ENCODE measurements at regions not wholly inside any gene's neighbourhood (a gene's known extent, or its start where the extent isn't known, plus 50 kb on each side); places are given as distances from the start of the nearest gene placed in this dataset.

DNA sequence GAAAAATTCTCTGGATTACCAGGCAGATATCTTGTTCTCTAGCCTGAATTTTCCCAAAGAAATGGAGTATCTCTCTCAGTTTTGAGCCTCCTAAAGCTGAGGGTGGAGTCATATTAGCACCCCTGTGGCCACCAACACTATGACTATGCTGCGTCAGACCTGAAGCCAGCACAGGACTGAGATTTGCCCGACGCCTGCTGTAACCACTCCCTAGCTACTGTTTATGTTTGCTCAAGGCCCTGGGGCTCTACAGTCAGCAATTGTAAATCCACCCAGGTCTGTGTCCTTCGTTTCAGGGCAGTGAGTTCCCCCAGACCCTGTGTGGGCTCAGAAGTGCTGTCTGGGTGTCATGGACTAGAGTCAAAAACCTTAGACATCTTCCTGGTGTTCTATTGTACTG lies 61.4 kb downstream of the ZXDA start:
- DNase-seq: no peak

DNA sequence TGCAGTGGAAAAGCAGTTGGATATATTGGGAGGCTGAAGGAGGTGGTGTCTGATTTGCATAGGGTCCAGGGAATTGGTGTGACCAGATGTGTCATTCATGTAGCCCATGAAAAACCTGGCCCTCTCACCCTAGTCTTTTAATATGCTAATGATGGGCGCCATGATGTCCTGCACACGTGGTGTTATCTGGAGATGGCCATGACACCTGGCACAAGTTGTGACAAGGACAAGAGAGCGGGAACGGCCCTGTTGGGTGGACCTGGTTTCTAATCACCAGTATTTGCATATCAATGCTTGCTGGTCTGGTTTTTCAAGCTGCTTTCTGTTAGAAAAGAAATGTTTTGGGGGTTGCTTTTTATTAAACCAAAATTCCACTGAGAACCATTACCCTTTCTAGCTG lies 87.4 kb downstream of the ZXDA start:
- DNase-seq: no peak

DNA sequence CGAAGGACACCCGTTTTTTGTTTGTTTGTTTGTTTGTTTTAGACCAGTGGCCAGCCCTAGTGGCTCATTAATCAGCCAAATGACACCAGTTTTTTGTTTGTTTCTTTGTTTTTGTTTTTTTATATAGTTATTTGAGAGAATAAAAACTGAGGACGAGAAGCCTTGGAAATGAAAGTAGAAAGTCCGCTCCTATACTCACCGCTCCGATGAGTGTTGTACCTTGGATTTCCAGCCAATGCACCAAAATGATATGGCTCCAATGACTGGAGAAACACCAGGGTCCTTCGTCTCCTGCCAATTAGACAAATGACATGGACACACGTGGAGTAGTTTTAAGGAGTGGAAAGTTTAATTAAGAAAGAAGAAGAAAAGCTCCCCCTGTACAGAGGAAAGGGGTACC lies 87.9 kb downstream of the ZXDA start:
- no peak for DNase-seq

- DNase-seq: peak; percentile 14 to 60
Observed at GRCh38 chrX:57821703-57822387, 88.4 kb downstream of the ZXDA start.

- DNase-seq: no peak
Observed at GRCh38 chrX:57817302-57817701, 93.0 kb downstream of the ZXDA start.

GRCh38 chrX:57772637-57773036 lies 92.6 kb upstream of the NLRP2B start:
- no peak for DNase-seq

DNA sequence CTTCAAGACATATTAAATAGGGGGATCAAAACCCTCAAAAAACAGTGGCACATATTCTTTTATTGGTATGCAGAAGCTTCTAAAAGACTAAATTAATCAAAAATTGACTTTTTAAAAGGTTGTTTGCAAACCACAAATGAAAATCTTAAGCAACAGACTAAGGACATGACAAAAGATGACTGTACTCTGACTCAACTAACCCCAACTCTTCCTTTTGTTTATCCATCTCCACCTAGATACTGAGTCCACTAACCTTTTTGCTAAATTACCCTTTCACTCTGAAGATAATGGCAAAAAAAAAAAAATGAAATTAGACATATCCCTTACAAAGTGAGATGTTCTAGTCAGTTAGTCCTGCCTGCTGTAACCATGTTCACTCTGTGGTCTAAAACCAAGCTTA lies 91.6 kb upstream of the NLRP2B start:
- DNase-seq: no peak

DNA sequence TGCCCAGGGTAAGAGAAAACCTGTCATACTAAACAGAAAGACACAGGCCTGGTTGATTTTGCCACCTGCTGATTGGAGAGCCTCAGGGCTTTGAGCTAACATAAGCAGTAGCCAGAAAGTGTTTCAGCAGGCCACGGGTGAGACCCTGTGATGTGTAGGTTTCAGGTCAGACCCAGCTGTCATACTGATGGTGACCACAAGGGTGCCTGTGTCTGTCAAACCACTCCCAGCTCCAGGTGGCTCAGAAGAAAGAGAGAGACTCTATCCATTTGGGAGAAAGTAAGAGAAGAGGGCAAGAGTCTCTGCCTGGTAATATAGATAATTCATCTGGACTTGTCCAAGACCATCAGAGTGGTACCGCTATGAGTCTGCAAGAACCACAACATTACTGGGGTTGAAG lies 72.8 kb upstream of the NLRP2B start:
- no peak for DNase-seq

- no peak for DNase-seq
Observed at GRCh38 chrX:57741107-57741506, 61.0 kb upstream of the NLRP2B start.

GRCh38 chrX:57737881-57738280 lies 57.8 kb upstream of the NLRP2B start:
- no peak for DNase-seq

Data from CD4-positive, alpha-beta T cell treated with Interleukin-4 for 1 hour (primary cell).